ENCODE measurements at regions not wholly inside any gene's neighbourhood (a gene's known extent, or its start where the extent isn't known, plus 50 kb on each side); places are given as distances from the start of the nearest gene placed in this dataset.
A peak's percentile ranks its signal among the peaks of the same experiment; 100 is the strongest.
"Not testable (repeated sequence)": the region's sequence is repeated elsewhere in the genome, so short reads cannot be mapped to it uniquely, and the experiment has no call there.

DNA sequence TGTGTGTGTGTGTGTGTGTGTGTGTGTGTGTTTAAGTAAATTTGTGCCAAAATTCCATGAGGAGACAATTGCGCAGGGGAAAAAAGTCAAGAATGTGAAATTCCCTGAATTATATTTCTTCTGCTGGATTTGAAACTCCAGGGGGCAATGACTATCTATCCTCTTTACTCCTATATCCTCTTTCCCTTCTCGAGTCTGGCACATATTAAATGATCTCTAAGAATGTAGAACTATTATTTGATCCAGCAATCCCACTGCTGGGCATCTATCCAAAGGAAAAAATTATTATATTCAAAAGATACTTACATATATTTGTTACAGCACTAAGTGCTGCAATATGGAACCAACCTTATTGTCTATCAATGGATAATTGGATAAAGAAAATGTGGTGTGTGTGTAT, 350.1 kb upstream of the ADAMTS9 start:
- no peak for DNase-seq (ENCODE audit: low read depth)

DNA sequence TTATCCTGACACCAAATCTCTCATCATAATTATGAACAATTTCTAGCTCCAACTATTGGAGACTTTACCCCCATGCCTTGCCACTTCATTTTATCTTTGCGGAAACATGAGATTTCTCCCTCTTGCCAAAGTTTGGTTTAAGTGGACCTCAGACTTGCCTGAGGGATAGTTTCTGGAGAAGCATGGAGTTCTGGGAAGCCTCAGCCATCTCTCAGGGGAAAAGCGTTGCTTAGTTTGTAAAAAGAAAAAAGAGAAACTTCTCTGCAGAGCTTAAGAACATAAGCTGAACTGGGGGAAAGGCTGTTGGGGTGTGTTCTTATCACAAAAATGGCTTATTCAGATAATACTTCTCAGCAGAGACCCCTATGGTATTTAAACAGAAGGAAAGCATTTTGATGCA, 347.4 kb upstream of the ADAMTS9 start:
- DNase-seq (ENCODE audit: low read depth) = no peak

DNA sequence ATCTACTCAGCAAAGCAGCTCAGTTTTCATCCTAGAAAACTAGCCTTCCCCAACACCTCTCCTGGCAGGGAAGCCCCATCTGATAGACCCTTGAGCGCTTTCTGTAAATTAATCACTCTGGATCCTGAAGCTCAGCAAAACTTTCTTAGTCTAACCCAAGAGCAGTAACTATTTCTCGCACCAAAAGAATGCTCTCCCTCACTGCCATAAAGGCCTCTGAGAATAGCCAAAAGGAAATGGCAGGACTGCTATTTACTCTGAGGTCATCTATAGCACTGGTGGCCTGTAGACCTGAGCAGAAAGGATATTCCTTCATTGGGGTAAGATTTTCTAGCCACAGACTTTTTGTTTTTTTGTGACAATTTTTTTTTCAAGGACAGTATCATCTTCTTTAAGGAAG, 345.8 kb upstream of the ADAMTS9 start:
- DNase-seq (ENCODE audit: low read depth) = no peak

DNA sequence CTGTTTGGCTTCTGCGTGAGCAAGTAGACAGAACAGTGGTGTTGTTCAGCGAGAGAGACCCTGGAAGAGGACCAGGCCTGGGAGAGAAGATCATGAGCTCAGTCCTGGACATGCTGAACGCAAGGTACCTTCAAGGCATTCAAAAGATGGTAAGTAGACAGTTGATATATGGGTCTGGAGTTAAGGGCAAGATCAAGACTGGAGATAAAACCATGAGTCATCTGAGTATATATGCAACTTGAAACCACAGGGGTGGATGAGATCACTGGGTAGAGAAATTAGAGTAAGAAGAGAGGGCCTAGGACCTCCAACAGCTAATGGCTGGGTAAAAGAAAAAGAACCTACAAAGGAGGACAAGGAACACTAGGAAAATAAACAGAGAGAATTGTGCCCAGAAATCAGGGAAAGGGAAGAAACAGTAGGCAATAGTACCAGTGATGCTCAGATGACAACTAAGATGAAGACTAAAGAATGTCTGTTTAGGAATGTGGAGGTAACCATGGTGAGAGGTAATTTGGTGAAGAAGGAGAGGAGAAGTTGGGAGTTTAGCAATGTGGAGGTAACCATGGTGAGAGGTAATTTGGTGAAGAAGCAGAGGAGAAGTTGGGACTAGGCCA, 343.2 kb upstream of the ADAMTS9 start:
- peak; percentile 29 for DNase-seq (ENCODE audit: low read depth)

GRCh38 chr3:65030014-65030627, 342.3 kb upstream of the ADAMTS9 start:
- DNase-seq (ENCODE audit: low read depth) = no peak

DNA sequence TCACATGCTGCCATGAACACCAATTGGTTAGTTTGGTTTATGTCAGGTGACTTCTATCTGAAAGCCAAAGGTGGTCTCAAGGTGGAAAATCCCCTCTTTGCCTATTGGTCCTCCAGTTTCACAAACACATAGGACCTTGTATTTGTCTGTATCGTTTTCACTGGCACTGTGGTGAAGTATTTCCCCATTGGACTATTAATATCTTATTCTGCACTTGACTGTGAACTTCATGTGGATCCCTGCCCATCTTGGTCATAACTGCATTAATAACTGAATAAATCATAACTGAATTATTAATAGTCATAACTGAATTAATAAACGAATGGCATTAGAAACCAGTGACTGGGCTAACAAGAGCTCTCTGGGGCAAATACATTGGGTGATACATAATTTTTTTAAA, 341.3 kb upstream of the ADAMTS9 start:
- no peak for DNase-seq (ENCODE audit: low read depth)

GRCh38 chr3:65028024-65028423, 340.2 kb upstream of the ADAMTS9 start:
- no peak for DNase-seq (ENCODE audit: low read depth)

DNA sequence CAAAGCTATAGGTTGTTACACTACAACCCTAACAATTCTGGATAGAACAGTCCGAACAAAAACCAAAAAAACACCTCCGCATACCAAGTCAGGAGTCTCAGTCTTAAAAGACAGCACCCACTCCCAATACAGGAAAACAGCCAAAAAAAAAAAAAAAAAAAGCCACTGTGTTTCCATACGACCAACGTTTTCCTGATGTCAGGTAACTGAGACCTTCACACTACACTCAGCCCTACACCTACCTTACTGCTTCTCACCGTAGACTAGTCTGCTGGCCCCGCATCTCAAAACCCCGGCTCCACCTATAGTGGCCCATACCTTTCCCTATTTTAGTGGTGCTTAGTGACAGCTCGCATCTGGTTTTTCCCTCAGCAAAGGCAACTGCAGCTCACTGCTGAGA, 339.5 kb upstream of the ADAMTS9 start:
- no peak for DNase-seq (ENCODE audit: low read depth)

GRCh38 chr3:65026151-65026550, 338.4 kb upstream of the ADAMTS9 start:
- no peak for DNase-seq (ENCODE audit: low read depth)

DNA sequence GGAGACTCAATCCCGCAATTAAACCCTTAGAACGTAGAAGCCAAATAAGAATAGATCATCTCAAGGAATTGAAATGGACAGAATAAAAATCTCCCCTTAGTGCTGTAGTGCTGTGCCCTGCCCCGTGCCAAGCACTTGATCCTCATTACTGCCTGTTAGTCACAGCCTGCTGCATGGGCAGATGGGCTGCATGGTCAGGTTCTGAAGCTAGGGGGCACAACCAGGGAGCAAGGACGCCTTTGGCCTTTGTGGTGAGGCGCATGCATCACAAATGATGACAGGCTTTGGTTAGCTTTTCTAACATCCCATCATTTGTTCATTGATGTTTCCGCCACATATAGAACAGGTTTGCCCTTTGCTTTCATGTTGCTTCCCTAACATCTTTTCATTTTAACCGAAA, 336.3 kb upstream of the ADAMTS9 start:
- DNase-seq (ENCODE audit: low read depth) = no peak

- no peak for DNase-seq (ENCODE audit: low read depth)
Measured at GRCh38 chr3:65020281-65021160, 332.7 kb upstream of the ADAMTS9 start.

- DNase-seq (ENCODE audit: low read depth) = no peak
Measured at GRCh38 chr3:65019443-65020055, 331.7 kb upstream of the ADAMTS9 start.

DNA sequence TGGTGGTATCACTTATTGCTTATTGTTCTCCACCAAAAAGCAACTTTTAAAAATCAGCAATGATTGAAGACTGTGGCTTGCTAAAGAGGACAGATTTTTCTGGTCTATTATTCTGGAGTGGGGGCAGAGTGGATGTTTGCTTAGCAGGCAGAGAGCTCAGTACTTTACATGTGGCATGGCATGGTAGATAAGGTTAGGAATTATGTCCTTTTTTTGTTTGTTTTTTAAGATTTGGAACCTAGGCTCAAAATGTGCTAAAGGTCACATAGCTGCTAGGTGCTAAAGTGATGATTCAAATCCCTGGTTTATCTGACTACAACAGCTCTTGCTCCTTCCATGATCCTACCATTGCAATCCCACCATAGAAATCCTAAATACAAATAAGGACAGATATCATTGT, 331.0 kb upstream of the ADAMTS9 start:
- no peak for DNase-seq (ENCODE audit: low read depth)

GRCh38 chr3:65017359-65017758, 329.6 kb upstream of the ADAMTS9 start:
- no peak for DNase-seq (ENCODE audit: low read depth)

DNA sequence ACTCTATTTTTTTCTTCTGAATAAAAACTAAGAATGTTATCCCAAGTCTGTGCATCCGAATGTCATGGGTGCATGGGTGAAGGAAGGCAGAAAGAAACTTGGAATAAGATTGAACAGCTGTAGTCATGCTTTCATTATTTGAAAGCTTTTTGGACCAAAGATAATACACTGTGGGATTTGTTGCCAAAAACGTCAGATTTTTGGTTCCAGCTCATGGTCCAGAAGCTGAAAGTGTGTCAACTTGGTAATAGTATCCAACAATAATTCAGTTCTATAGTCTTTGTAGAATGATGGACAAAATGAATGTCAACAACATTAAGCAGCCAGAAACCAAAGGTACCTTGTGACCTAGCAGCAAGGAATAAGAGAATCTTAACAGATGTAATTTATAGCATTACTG, 327.9 kb upstream of the ADAMTS9 start:
- DNase-seq (ENCODE audit: low read depth) = no peak

DNA sequence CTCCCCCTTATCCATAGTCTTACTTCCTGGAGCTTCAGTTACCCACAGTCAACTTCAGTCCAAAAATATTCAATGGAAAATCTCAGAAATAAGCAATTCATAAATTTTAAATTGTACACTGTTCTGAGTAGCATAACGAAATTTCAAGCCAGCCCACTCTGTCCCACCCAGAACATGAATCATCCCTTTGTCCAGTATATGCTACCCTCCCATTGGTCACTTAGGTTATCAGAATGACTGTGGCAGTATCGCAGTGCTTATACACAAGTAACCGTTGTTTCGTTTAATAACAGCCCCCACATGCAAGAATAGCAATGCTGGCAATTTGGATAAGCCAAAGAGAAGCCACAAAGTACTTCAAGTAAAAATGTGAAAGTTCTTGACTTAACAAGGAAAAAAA, 325.3 kb upstream of the ADAMTS9 start:
- no peak for DNase-seq (ENCODE audit: low read depth)

- no peak for DNase-seq (ENCODE audit: low read depth)
Measured at GRCh38 chr3:65006300-65006739, 318.5 kb upstream of the ADAMTS9 start.

- no peak for DNase-seq (ENCODE audit: low read depth)
Measured at GRCh38 chr3:65005486-65005885, 317.7 kb upstream of the ADAMTS9 start.

GRCh38 chr3:65004795-65005295, 317.0 kb upstream of the ADAMTS9 start:
- DNase-seq (ENCODE audit: low read depth) = no peak

GRCh38 chr3:65004306-65004705, 316.5 kb upstream of the ADAMTS9 start:
- no peak for DNase-seq (ENCODE audit: low read depth)

DNA sequence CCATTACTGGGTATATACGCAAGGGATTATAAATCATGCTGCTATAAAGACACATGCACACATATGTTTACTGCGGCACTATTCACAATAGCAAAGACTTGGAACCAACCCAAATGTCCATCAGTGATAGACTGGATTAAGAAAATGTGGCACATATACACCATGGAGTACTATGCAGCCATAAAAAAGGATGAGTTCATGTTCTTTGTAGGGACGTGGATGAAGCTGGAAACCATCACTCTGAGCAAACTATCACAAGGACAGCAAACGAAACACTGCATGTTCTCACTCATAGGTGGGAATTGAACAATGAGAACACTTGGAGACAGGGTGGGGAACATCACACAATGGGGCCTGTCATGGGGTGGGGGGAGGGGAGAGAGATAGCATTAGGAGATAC, 313.3 kb upstream of the ADAMTS9 start:
- not testable (repeated sequence) for DNase-seq (ENCODE audit: low read depth)

GRCh38 chr3:64998317-64998716, 310.5 kb upstream of the ADAMTS9 start:
- DNase-seq (ENCODE audit: low read depth) = no peak

Data from GM04504 (cell line).